ENCODE measurements at regions not wholly inside any gene's neighbourhood (a gene's known extent, or its start where the extent isn't known, plus 50 kb on each side); places are given as distances from the start of the nearest gene placed in this dataset.
"Not testable (repeated sequence)": the region's sequence is repeated elsewhere in the genome, so short reads cannot be mapped to it uniquely, and the experiment has no call there.

DNA sequence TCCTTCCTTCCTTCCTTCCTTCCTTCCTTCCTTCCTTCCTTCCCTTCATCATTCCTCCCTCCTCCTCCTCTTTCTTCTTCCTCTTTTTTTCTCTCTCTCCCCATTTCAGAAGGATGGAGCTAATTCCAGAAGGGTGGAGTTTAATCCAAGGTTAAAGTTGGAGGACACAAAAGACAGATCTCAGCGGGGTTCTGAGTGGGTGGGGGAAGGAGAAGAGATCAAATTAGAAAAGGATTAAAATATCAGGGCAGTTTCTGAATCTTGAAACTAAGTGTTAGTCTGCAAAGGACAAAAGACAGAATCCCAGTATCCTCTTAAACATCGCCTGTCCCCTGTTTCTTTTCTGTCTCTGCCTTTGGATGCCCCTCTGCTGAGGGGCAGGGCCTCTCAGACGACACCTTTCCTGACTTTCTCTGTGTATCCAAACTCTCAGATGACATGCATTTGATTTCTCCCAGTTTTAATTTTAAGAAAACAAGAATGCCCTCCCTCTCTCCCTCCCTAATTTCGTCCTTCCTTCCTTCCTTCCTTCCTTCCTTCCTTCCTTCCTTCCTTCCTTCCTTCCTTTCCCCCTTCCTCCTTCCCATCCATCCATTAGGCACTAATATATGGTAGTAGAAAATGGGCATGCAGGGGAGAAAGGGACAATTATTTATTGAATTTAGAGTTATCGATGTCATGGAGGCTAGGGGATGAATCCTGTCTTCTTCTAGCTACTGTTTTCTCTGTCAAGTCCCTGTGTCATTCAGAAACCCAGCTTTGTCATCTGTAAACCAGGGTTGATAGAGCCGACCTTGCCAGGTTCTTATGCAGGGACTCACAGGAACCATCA lies 269.1 kb downstream of the VRK1 start:
- no peaks in the 10 kb centered on the region for H3K4me1 ChIP-seq (ENCODE audit: insufficient read depth, low read length)
- H3K27me3 ChIP-seq (ENCODE audit: insufficient read depth, low read length) = no peaks in the 10 kb centered on the region
- no peaks in the 10 kb centered on the region for H3K9me3 ChIP-seq (ENCODE audit: low read depth, low read length)
- no peak overlapping the region for H3K4me3 ChIP-seq (ENCODE audit: low read length)

DNA sequence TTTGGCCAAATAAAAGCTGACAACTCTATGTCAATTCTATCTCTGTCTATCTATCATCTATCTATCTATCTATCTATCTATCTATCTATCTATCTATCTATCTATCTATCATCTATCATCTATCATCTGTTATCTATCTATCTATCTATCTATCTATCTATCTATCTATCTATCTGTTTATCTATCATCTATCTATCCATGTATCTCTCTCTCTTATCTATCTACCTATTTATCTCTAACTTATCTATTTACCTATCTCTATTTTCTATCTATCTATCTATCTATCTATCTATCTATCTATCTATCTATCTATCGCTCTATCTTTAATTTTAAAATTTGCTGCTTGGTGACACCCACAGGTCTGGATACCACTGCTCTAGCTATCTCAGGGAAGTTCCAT lies 271.1 kb downstream of the VRK1 start:
- H3K4me3 ChIP-seq (ENCODE audit: low read length); H3K27me3 ChIP-seq (ENCODE audit: insufficient read depth, low read length); H3K9me3 ChIP-seq (ENCODE audit: low read depth, low read length); H3K4me1 ChIP-seq (ENCODE audit: insufficient read depth, low read length): not testable (repeated sequence)

DNA sequence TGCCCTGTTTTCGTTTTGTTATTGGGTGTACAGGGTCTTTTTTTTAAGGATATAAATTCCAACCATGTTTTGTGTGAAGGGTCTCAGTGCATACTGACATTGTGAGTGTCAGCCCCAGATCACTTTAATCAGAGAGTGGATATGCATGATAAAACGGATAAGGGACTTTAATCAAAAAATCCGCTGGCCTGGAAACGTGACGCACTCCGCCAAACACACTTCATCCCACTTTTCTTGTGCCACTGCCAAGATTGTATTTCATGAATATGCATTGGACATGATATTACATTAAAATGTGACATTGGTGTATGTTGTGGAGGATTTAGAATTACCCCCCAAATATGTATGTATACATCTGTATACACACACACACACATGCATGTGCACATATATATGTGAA lies 273.1 kb downstream of the VRK1 start:
- Histone ChIP-seq H3K9me3 (ENCODE audit: low read depth, low read length) (no peaks in the 10 kb centered on the region), H3K4me3 (ENCODE audit: low read length) (no peak overlapping the region), H3K27me3 (ENCODE audit: insufficient read depth, low read length) (peaks cover 8% of the 10 kb centered on the region), H3K4me1 (ENCODE audit: insufficient read depth, low read length) (no peaks in the 10 kb centered on the region)

DNA sequence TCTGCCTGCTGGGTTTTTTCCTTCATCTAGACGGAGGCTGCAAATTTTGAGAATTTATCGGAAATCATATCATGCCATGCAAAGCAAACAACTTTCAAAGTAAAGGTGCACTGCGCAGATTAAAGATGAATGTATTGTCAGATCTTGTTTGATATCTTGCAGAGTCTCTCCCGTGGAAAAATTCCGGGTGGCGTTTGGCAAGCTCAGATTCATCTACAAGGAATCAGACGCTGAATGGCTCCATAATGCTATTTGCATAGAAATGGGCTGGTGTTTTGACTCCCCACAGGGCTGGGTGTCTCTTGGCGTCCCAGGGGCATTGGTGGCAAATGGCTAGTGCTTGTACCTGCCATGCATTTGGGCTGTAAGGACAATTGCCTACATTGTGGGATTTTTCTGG lies 274.0 kb downstream of the VRK1 start:
- Histone ChIP-seq H3K4me1 (ENCODE audit: insufficient read depth, low read length) (no peaks in the 10 kb centered on the region), H3K4me3 (ENCODE audit: low read length) (no peak overlapping the region), H3K27me3 (ENCODE audit: insufficient read depth, low read length) (peaks cover 8% of the 10 kb centered on the region), H3K9me3 (ENCODE audit: low read depth, low read length) (no peaks in the 10 kb centered on the region)

DNA sequence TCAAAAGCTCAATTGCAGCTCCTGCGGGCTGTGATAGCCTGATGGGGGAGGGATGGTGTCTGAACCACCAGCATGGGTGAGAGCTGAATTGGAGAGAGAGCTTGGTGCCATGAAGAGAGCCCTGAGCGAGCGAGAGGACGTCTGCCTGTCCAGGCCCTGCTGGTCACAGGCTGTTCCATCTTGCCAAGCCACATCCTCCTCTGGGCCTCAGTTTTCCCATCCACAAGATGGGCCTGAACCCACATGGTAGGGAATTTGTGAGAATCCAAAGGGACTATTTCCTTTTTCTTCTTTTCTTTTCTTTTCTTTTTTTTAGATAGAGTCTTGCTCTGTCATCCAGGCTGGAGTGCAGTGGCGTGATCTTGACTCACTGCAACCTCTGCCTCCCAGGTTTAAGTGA lies 276.4 kb downstream of the VRK1 start:
- peaks cover 8% of the 10 kb centered on the region for H3K27me3 ChIP-seq (ENCODE audit: insufficient read depth, low read length)
- no peaks in the 10 kb centered on the region for H3K9me3 ChIP-seq (ENCODE audit: low read depth, low read length)
- no peak overlapping the region for H3K4me3 ChIP-seq (ENCODE audit: low read length)
- peaks cover 15% of the 10 kb centered on the region for H3K4me1 ChIP-seq (ENCODE audit: insufficient read depth, low read length)

DNA sequence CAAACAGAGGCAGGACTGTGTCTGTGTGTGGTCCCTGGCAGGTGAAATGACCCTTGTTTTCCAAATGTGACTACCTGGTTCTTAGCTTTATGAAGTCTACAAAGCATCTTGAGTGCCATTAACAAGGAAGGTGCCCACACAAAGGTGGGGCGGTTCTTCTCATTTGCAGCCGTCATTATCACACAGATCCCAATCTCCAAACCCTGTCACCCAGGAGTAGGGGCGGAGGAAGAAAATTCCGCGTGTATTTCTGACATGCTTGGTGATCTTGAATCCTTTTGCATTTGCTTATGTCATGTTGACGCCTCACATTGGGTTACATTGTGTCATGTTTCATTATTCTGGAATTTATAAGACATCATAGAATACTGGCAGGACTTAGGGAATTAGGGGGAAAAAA lies 277.3 kb downstream of the VRK1 start:
- Histone ChIP-seq H3K27me3 (ENCODE audit: insufficient read depth, low read length) (peaks cover 8% of the 10 kb centered on the region), H3K4me3 (ENCODE audit: low read length) (no peak overlapping the region), H3K4me1 (ENCODE audit: insufficient read depth, low read length) (peaks cover 15% of the 10 kb centered on the region), H3K9me3 (ENCODE audit: low read depth, low read length) (no peaks in the 10 kb centered on the region)

DNA sequence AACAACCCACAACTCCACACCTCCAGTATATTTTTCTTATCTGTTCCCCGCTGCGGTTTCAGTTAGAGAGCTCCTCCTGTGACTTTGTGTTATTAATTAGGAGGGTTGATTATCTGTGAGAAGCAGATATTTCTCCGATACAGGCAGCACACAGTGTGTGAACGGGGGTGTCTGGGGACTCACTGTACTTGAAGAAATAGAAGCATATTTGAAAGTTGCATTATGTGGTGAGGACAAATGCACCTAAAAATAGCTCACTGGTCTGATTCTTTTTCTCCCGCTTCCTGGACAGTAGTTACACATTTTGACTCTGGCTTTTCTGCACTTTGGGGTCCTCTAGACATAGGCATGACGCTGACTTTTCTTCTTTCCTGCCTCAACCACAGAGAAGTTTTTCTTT lies 277.7 kb downstream of the VRK1 start:
- Histone ChIP-seq H3K9me3 (ENCODE audit: low read depth, low read length) (no peaks in the 10 kb centered on the region), H3K4me3 (ENCODE audit: low read length) (no peak overlapping the region), H3K4me1 (ENCODE audit: insufficient read depth, low read length) (peaks cover 15% of the 10 kb centered on the region), H3K27me3 (ENCODE audit: insufficient read depth, low read length) (peaks cover 8% of the 10 kb centered on the region)

DNA sequence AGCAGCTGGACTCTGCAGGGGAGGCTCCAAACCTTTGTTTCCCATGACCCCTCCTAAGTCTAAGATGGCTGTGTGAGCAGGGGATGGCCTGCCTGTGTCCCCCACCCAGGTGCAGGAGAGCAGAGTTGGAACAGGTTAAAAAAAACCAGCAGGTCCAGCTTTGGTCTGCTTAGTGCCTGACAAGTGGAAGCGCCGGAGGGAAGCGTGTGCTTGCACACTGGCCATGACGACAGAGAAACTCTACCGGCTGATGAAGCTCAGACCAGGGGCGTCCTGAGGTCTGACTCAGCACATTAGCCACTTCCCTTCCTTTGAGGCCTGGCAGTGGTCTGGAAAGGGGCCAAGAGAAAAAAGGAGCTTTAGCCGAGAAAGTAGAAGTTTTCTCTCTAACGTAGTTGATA lies 280.1 kb downstream of the VRK1 start:
- Histone ChIP-seq H3K9me3 (ENCODE audit: low read depth, low read length) (no peaks in the 10 kb centered on the region), H3K4me1 (ENCODE audit: insufficient read depth, low read length) (peaks cover 15% of the 10 kb centered on the region), H3K27me3 (ENCODE audit: insufficient read depth, low read length) (peaks cover 8% of the 10 kb centered on the region), H3K4me3 (ENCODE audit: low read length) (no peak overlapping the region)

DNA sequence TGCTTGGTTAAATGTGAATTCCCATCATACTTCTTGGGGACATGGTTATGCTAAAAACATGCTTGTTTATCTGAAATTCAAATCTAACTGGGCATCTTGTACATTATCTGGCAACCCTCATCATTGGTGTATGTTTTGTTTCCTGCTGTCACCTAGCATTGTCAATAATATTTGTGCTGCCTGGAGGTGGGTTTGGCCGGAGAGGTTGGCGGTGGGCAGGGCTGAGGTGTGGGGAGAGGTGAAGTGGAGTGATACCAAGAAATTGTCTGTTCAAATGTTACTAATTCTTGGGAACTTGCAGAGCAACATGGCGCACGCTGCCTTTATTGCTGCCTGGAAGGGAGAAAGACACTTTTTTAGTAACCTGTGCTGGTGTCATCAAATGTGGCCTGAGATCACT lies 280.5 kb downstream of the VRK1 start:
- Histone ChIP-seq H3K27me3 (ENCODE audit: insufficient read depth, low read length) (peaks cover 8% of the 10 kb centered on the region), H3K4me1 (ENCODE audit: insufficient read depth, low read length) (peaks cover 15% of the 10 kb centered on the region), H3K9me3 (ENCODE audit: low read depth, low read length) (no peaks in the 10 kb centered on the region), H3K4me3 (ENCODE audit: low read length) (no peak overlapping the region)

DNA sequence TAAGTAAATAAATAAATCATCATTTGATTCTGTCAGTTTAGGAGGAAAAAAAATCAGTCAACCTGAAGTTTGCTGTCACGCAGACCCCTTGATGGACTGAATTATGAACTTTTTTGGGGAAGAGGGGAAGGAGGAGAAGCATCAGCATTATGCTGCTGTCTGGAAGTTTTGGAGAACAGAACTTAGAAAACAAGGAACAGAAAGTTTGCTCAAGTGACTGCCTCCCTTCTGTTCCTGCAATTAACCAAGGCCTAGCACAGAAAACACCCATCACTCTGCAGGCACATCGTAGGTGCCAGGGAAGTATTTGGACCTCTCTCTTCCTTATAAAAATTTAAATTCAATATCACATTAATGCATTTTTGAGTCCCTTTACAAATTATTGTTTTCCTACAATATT lies 283.8 kb downstream of the VRK1 start:
- Histone ChIP-seq H3K27me3 (ENCODE audit: insufficient read depth, low read length) (no peaks in the 10 kb centered on the region), H3K4me1 (ENCODE audit: insufficient read depth, low read length) (peaks cover 15% of the 10 kb centered on the region), H3K4me3 (ENCODE audit: low read length) (no peak overlapping the region), H3K9me3 (ENCODE audit: low read depth, low read length) (no peaks in the 10 kb centered on the region)

DNA sequence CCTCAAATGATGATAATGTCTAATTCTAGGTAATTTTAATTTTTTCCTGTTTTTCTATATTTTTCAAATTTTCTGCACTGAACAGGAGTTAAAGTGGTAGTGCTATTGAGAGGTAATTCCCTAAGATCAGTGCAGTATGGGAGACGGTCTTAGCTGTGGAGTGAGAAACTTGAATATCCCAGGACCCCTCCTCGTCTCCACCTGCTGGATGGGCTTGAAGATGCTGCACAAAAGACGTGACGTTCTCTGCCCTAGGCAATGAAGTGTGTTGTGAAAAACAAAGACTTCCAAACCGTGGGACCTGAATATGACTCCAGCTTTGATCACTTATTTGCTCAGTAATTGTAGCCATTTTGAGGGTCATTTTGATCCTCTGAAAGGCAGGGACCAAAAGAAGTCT lies 298.1 kb downstream of the VRK1 start:
- H3K4me1 ChIP-seq (ENCODE audit: insufficient read depth, low read length) = no peaks in the 10 kb centered on the region
- H3K27me3 ChIP-seq (ENCODE audit: insufficient read depth, low read length) = no peaks in the 10 kb centered on the region
- no peaks in the 10 kb centered on the region for H3K9me3 ChIP-seq (ENCODE audit: low read depth, low read length)
- H3K4me3 ChIP-seq (ENCODE audit: low read length) = no peak overlapping the region

DNA sequence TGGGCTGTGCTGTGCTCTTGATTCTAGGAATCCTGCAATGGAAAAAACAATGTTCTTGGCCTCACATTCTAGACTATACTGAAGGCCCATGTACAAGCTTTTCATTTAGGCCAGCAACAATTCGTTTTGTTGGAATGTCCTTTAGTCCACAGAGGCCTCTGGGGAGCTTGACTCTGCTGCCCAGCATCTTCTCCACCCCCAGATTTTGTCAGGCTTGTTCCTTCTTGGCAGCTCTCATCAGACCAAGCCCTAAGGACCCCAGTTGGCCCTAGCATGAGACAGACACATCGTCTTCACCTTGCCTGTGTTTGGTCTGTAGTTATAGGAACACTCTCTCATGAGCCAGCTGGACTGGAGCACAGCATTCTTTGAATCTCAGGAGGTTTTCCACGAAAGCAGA lies 300.1 kb downstream of the VRK1 start:
- H3K4me3 ChIP-seq (ENCODE audit: low read length) = no peak overlapping the region
- no peaks in the 10 kb centered on the region for H3K4me1 ChIP-seq (ENCODE audit: insufficient read depth, low read length)
- H3K9me3 ChIP-seq (ENCODE audit: low read depth, low read length) = no peaks in the 10 kb centered on the region
- H3K27me3 ChIP-seq (ENCODE audit: insufficient read depth, low read length) = no peaks in the 10 kb centered on the region

DNA sequence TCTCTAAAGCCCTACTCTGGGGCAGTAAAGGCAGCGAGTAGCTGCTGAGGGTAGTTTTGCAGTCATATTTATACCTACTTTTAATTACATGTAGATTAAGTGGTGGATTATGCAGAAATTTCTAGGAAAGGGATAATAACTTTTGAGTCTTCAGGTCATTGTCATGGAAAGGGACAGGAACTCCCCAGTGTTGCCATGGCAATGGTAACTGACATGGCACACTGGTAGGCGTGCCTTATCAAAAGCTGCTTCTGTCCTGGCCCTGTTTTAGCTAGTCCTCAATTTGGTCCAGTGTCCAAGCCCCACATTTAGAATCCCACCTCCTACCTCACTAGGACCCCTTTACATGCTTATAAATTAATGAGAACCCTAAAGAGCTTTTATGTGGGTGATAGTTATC lies 303.1 kb downstream of the VRK1 start:
- no peaks in the 10 kb centered on the region for H3K9me3 ChIP-seq (ENCODE audit: low read depth, low read length)
- no peaks in the 10 kb centered on the region for H3K4me1 ChIP-seq (ENCODE audit: insufficient read depth, low read length)
- H3K4me3 ChIP-seq (ENCODE audit: low read length) = no peak overlapping the region
- H3K27me3 ChIP-seq (ENCODE audit: insufficient read depth, low read length) = no peaks in the 10 kb centered on the region

DNA sequence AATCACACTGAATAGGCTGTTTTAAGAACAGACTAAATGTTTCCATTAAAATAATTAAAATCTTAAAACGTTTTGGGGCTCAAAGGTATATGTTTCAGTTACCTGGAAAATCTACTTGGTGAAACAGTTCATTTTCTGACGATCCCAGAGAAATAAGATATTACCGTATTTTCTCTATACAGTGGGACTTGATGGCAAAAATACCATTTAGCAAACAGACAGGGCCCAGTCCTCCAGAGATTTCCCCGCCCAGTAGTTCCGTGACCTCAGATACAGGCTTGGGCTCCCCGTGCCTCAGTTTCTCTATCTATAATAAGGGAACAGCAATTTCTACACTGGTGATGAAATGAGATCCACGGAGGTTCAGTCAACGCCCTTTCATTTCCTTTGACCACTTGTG lies 304.4 kb downstream of the VRK1 start:
- Histone ChIP-seq H3K4me3 (ENCODE audit: low read length) (no peak overlapping the region), H3K27me3 (ENCODE audit: insufficient read depth, low read length) (no peaks in the 10 kb centered on the region), H3K9me3 (ENCODE audit: low read depth, low read length) (no peaks in the 10 kb centered on the region), H3K4me1 (ENCODE audit: insufficient read depth, low read length) (no peaks in the 10 kb centered on the region)

DNA sequence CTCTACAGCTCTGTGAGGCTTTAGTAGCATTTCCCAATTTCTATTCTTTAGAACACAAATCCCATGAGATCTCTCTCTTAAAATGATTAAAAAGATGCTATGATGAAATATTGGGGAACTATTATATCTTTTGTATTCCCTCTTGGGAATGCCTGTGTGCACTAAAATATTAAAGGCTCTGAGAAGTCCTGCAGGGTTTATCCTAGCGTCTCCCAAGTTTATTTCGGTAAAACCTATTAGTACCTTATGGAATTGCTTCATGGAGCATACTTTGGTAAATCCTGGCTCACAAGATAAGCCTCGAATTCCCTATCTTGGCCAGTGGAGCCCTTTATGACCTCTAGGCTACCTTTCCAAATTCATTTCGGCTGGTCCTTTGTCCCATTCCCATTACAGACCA lies 306.8 kb downstream of the VRK1 start:
- H3K4me1 ChIP-seq (ENCODE audit: insufficient read depth, low read length) = no peaks in the 10 kb centered on the region
- H3K4me3 ChIP-seq (ENCODE audit: low read length) = no peak overlapping the region
- no peaks in the 10 kb centered on the region for H3K9me3 ChIP-seq (ENCODE audit: low read depth, low read length)
- no peaks in the 10 kb centered on the region for H3K27me3 ChIP-seq (ENCODE audit: insufficient read depth, low read length)

DNA sequence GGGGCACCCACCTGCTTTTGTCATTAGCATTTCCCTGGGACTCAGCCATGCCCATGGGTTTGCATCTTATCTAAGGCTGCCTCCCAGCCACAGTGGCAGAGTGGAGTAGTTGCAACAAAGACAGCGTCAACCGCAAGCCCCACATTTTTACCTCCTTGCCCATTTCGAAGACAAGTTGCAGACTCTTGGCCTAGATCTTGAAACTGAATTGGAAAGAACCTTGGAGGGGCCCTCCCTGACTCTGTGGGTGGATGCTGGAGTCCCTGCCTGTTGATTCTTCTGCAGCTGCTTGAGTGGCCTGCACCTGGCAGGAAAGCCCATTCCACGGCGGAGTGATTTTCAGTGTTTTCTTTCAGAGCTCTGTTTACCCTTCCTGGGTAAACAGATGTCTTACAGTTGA lies 309.0 kb downstream of the VRK1 start:
- Histone ChIP-seq H3K9me3 (ENCODE audit: low read depth, low read length) (no peaks in the 10 kb centered on the region), H3K4me1 (ENCODE audit: insufficient read depth, low read length) (no peaks in the 10 kb centered on the region), H3K4me3 (ENCODE audit: low read length) (no peak overlapping the region), H3K27me3 (ENCODE audit: insufficient read depth, low read length) (no peaks in the 10 kb centered on the region)
